ENCODE measurements at regions not wholly inside any gene's neighbourhood (a gene's known extent, or its start where the extent isn't known, plus 50 kb on each side); places are given as distances from the start of the nearest gene placed in this dataset.

- DNase-seq (ENCODE audit: low read depth in 2 of 2): no peak
Measured at GRCh38 chr5:125325488-125326149, 579.2 kb upstream of the ZNF608 start.

DNA sequence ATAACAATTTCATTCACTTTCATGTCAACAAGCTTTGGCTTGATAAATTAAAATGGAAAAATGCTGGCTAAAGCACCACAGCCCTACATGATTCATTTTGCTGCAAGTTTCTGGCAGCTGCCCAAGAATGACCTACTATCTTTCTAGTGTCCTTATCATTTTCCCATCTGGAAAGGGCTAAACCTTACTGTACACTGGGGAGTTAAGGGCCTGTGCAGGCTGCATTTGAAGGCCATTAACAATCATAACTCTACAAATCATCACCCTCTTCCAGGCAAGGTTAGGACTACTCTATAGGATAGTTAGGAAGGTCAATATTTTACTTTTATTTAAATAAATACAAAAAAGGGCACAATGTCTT is 579.7 kb upstream of the ZNF608 start:
- no peak for DNase-seq (ENCODE audit: low read depth in 2 of 2)

GRCh38 chr5:125327676-125328075 is 581.2 kb upstream of the ZNF608 start:
- no peak for DNase-seq (ENCODE audit: low read depth in 2 of 2)

GRCh38 chr5:125331987-125332598 is 585.7 kb upstream of the ZNF608 start:
- no peak for DNase-seq (ENCODE audit: low read depth in 2 of 2)

- no peak for DNase-seq (ENCODE audit: low read depth in 2 of 2)
Measured at GRCh38 chr5:125333416-125333815, 587.0 kb upstream of the ZNF608 start.

DNA sequence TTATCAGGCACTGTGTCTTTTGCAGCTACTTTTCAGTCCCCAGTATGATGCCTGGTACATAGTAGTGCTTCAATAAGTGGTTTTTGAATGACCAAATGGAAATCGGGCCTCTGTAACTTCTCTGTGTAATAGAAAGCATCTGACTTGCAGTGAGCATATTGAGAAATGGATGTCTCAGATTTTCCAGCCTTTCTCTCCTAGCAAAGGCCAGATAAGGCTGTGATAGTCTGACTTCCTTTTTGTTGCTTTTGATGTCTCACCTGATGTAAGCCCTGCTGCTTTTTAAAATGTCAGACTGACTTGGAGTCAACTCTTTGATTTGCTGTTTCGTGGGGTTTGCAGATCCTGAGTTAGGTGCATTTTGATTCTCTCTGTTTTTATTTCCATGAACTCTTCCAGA is 590.0 kb upstream of the ZNF608 start:
- no peak for DNase-seq (ENCODE audit: low read depth in 2 of 2)

GRCh38 chr5:125337294-125337693 is 590.9 kb upstream of the ZNF608 start:
- no peak for DNase-seq (ENCODE audit: low read depth in 2 of 2)

DNA sequence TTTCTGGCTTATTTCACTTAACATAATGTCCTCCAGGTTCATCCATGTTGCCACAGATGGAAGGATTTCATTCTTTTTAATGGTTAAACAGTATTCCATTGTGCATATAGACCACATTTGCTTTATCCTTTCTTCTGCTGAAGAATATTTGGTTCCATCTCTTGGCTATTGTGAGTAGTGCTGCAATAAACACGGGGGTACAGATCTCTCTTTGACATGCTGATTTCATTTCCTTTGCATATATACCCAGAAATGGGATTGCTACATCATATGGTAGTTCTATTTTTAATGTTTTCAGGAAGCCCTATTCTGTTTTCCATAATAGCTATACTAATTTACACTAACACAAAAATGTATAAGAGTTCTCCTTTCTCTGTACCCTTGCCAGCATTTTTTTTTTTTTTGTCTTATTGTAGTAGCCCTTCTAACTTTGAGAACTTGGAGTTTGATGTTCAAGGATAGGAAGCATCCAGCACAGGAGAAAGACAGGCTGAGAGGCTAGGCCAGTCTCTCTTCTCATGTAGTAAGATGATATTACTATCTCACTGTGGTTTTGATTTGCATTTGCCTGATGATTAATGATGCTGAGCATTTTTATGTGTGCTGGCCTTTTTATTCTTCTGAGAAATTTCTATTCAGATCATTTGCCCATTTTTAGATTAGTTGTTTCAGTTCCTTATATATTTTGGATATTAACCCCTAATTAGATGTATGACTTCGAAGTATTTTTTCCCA is 592.2 kb upstream of the ZNF608 start:
- no peak for DNase-seq (ENCODE audit: low read depth in 2 of 2)

DNA sequence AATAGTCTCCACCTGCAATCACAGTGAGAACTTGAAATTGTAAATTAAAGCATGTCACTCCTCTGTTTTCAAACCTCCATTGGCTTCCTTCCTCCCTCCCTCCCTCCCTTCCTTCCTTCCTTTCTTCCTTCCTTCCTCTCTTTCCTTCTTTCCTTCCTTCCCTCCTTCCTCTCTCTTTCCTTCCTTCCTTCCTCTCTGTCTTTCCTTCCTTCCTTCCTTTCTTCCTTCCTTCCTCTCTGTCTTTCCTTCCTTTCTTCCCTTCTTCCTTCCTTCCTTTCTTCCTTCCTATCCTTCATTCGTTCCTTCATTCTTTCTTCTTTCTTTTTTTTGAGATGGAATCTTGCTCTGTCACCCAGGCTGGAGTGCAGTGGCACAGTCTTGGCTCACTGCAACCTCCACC is 595.0 kb upstream of the ZNF608 start:
- DNase-seq (ENCODE audit: low read depth in 2 of 2): no peak

- no peak for DNase-seq (ENCODE audit: low read depth in 2 of 2)
Measured at GRCh38 chr5:125343015-125343414, 596.6 kb upstream of the ZNF608 start.

DNA sequence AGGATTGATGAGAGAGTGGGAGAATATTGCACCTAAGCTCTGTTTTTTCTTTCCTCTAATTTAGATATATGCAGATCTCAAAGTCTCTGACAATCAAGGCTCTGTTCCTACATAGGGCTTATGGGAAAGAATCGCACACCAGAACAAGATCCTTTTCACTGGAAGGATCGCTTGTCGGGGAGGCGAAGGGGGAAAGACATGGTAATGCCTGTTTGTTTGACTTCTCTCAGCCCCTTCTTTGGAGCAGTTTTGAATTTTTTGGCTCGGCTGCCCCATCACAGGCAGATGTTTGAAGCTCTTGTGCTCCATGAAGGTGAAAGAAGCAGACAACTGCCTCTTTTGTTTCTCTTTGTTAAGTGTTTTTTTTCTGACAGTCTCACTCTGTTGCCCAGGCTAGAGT is 599.9 kb upstream of the ZNF608 start:
- no peak for DNase-seq (ENCODE audit: low read depth in 2 of 2)

GRCh38 chr5:125348221-125348692 is 601.8 kb upstream of the ZNF608 start:
- no peak for DNase-seq (ENCODE audit: low read depth in 2 of 2)

DNA sequence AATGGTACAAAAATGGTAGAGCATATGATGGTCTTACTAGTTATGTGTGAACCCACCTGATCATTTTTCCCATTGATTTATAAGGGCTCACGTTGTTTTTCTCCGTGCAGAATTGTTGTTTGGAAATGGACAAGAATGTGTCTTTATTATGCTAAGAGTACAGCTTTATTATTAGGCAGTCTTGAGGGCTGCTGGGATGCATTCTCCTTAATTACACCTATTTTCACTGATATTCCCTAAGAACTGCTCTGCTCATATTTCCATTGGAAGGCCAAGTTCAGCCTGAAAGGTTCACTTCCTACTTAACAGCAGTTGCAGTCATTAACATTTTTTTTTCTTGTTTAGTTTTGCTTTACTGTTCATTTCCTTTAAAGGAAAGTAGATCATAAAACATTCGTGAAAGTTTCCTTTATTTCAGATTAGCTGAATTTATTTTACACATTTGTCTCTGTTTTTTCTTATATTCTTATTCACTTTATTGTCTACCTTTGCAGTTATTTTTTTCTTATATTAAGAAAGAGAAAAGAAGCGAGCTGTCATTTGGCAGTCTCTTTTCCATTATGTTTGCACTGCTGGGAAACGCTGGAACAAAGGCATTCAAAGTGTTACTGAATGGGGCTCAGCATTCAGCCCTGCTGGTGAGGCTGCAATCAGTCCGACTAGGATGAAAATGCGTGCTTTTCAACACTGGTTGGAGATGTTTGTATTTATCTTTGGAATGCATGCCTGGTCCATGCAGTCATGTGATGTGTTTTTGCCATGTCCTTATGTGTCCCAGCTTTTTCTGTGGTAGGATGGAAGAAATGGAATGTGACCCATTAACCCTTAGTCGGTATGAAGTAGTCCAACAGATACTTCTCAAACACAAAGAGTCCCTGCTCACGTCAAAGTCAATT is 602.7 kb upstream of the ZNF608 start:
- no peak for DNase-seq (ENCODE audit: low read depth in 2 of 2)

GRCh38 chr5:125357660-125358059 is 611.2 kb upstream of the ZNF608 start:
- no peak for DNase-seq (ENCODE audit: low read depth in 2 of 2)

DNA sequence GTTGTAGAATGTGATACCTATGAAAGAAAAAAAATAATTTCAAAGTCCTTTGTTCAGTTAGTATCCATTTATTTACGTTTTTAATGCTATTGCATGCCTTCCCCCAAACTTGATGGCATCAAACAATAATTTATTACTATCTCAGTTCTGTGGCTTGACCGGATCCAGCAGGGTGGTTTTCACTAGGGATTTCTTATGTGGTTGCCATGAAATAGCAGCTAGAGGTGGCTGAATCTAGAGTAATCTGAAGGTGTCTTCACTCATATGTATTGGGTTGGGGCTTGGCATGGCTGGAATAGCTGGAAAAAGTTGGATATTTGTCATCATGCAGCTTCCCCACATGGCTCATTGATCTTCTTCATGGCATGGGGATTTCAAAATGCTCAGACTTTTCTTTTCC is 619.3 kb upstream of the ZNF608 start:
- no peak for DNase-seq (ENCODE audit: low read depth in 2 of 2)

GRCh38 chr5:125367702-125368101 is 621.3 kb upstream of the ZNF608 start:
- DNase-seq (ENCODE audit: low read depth in 2 of 2): no peak

DNA sequence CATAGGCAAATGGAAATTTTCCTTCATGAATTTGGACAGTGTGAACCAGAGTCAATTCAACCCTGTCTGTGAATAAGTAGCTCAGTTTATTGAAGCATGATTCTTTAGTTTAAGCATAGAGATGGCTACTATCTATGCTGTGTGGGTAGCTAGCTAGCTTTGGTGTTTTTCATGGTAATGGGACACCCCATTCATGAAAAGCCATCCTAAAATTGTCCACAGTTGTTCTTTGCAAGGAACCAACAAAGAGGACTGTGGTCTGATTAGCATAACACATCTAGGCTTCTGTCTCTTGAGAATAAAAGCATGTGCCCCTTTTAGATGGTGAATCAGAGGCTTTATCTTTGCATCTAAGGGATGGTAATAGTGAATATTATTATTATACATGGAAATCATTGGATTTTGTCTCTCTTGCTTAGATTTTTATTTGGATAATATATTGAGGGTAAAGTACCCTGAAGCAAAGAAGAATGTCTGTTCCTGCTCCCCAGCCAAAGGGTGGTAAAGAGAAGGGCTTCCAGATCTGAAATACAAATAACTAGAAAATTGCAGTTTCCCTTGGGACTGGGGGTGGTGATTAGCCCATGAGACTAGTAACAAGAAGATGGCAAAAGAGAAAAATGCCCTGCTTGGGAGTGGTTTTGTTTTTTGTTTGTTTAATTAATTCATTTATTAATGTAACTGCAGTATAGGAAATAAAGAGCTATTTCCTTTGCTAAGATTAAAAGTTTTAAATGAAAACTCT is 624.2 kb upstream of the ZNF608 start:
- DNase-seq (ENCODE audit: low read depth in 2 of 2): no peak

DNA sequence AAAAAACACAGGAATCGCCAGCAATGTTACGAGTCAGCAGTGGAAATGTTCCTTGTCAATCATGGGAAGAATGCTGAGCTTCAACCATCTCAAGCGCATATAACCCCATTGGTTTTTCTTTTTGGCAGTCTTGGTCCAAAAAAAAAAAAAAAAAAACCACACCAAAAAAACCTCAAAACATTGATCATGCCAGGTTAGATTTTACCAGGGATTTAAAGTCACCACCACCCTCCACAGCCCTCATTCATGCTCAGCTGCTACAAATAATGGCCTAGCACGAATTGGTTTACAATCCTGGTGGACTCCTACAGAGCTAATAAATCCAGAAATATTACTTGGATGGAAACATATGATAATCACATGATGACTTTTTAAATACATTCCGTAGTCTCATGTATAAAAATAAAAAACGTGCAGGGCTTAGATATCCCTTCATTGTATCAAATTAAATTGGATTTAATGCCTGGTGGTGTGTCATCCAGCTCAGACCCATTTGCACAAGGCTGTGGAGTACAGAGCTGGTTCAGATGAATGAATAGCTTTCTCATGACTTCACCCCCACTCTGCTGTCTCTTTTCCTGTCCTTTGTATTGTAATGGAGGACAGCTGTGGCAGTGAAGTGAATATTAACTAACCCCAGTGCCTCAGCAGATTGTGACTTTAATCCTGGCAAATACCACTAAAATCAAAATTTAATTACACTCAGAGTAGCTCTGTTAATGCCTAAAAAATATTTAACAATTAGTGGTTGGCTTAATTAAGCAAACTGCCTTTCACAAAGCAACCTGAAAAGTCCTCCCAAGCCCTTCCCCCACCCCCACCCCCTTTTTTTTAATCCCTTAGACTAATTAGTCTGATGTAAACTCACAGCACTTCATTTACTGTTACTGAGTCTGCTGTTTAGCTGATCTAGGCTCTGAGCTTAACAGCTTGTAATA is 626.5 kb upstream of the ZNF608 start:
- no peak for DNase-seq (ENCODE audit: low read depth in 2 of 2)

- DNase-seq (ENCODE audit: low read depth in 2 of 2): no peak
Measured at GRCh38 chr5:125375143-125375542, 628.7 kb upstream of the ZNF608 start.

DNA sequence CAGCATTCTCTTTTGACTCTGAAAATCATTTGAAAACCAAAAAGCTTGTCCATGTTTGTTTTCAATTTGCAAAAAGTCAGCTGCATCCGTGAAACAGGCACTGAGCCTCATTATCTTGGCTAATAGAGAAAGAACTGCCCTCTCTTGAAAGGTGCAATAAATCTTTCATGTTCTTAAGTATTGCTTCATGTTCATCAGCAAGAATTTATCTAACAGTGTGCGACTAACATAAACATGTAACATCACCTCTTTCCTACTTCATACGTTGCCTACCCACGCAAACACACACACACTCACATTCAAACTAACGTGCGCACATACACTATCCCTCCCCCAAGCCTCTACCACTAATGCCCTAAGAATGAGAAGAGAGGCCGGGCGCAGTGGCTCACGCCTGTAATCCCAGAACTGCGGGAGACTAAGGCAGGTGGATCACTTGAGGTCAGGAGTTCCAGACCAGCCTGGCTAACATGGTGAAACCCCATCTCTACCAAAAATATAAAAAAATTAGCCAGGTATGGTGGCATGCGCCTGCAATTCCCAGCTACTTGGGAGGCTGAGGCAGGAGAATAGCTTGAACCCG is 629.7 kb upstream of the ZNF608 start:
- no peak for DNase-seq (ENCODE audit: low read depth in 2 of 2)
